HepG2 (cell line): ENCODE measurements at regions not wholly inside any gene's neighbourhood (a gene's known extent, or its start where the extent isn't known, plus 50 kb on each side); places are given as distances from the start of the nearest gene placed in this dataset.

ENCODE experiments used
- ATAC-seq: fragments of 200-7000 bp; cut with Tn5 transposase; 3 replicates; pipeline ENCODE4 v1.9.1; 2020; ENCODE audit warnings: mild to moderate bottlenecking, moderate library complexity
- BruUV-seq: library from RNA; stranded (reverse); fragments of 400-500 nt; replicated peaks from 2 replicates; lab custom pipeline; 2021; lab: Mats Ljungman, UMichigan
- CTCF ChIA-PET: fragments of 300-600 bp; formaldehyde crosslinking; extraction: SDS; loops from one replicate; lab custom pipeline; 2021; ENCODE audit warnings: low total read pairs, inconsistent platforms, low intra/inter-chr PET ratio; lab: Yijun Ruan, JAX
- POLR2A ChIA-PET: fragments of 350-600 bp; sonication (Branson Sonifier 250); formaldehyde crosslinking; loops from one replicate; lab custom pipeline; 2020; ENCODE audit warnings: antibody characterized with exemption, inconsistent platforms; lab: Yijun Ruan, JAX
- DNase-seq: peaks from one replicate; pipeline ENCODE4 v3.0.0-alpha.2; 2015; ENCODE audit warnings: low spot score
- FAIRE-seq: peaks from 3 replicates; lab custom pipeline; 2011; peaks lifted over from hg19 to GRCh38; lab: Jason Lieb, UNC
- H2AFZ ChIP-seq: one replicate; pipeline ENCODE4 v1.6.1; 2011; ENCODE audit warnings: low read length, inconsistent platforms
- H3K27ac ChIP-seq: fragments of 300-600 bp; 3 replicates; pipeline ENCODE4 v1.8.0; 2011; ENCODE audit warnings: mixed run types, mild to moderate bottlenecking, mixed read lengths, low read length, inconsistent platforms; ENCODE audit not compliant: insufficient read depth; ENCODE audit errors: extremely low read length
- H3K27me3 ChIP-seq, 2 experiments: fragments of 200-600 bp in 1 of 2; 2 replicates in 1 of 2; 3 replicates in 1 of 2; pipeline versions ENCODE4 v1.6.0 to v1.8.0; 2011; ENCODE audit warnings: low read length in 2 of 2, mild to moderate bottlenecking in 2 of 2, moderate library complexity in 2 of 2, inconsistent platforms in 1 of 2; ENCODE audit not compliant: insufficient read depth in 2 of 2, control insufficient read depth in 1 of 2
- H3K36me3 ChIP-seq, 2 experiments: fragments of 200-600 bp in 1 of 2; replicated peaks in 1 of 2; 2 replicates in 1 of 2; 3 replicates in 1 of 2; pipeline versions ENCODE4 v1.5.1 to v1.8.0; 2011; ENCODE audit warnings: low read length in 2 of 2, inconsistent platforms in 1 of 2; ENCODE audit not compliant: insufficient read depth in 2 of 2, control insufficient read depth in 1 of 2
- H3K4me1 ChIP-seq: 2 replicates; pipeline ENCODE4 v1.5.1; 2012; ENCODE audit warnings: low read length, inconsistent platforms; ENCODE audit not compliant: insufficient read depth
- H3K4me2 ChIP-seq: 2 replicates; pipeline ENCODE4 v1.6.0; 2011; ENCODE audit warnings: low read depth, low read length, inconsistent platforms
- H3K4me3 ChIP-seq, 3 experiments: fragments of 200-600 bp in 1 of 3; sonication (generic), shearing (Covaris generic) in 1 of 3; replicated peaks in 1 of 3; 2 replicates each; pipeline ENCODE4 v1.5.1; 2011 to 2016; ENCODE audit warnings: low read length in 3 of 3, inconsistent platforms in 2 of 3, low read depth in 2 of 3, mild to moderate bottlenecking in 2 of 3, control low read depth in 1 of 3, mixed read lengths in 1 of 3; ENCODE audit not compliant: insufficient read depth in 1 of 3
- H3K79me2 ChIP-seq: one replicate; pipeline ENCODE4 v1.6.1; 2011; ENCODE audit warnings: low read length, inconsistent platforms; ENCODE audit not compliant: insufficient read depth
- H3K9ac ChIP-seq: 2 replicates; pipeline ENCODE4 v1.6.0; 2011; ENCODE audit warnings: mild to moderate bottlenecking, low read depth, low read length, inconsistent platforms; ENCODE audit not compliant: insufficient read depth
- H3K9me3 ChIP-seq: 2 replicates; pipeline ENCODE4 v1.5.1; 2012; ENCODE audit warnings: mild to moderate bottlenecking, low read length
- H4K20me1 ChIP-seq: 2 replicates; pipeline ENCODE4 v1.6.0; 2011; ENCODE audit warnings: inconsistent platforms, mild to moderate bottlenecking, low read length, moderate library complexity; ENCODE audit not compliant: insufficient read depth
- ATM ChIP-seq: fragments of 450-650 bp; IDR thresholded peaks from 2 replicates; pipeline ENCODE4 v1.7.1; 2017; ENCODE audit warnings: mild to moderate bottlenecking, borderline replicate concordance
- MED1 ChIP-seq: sonication (generic); formaldehyde crosslinking; IDR thresholded peaks from 2 replicates; pipeline ENCODE4 v1.4.0; 2020; ENCODE audit warnings: missing genetic modification reagents
- REST ChIP-seq, 2 experiments: IDR thresholded peaks; 2 replicates each; pipeline ENCODE4 v1.6.1; 2011 to 2012; ENCODE audit warnings: low read length in 2 of 2, borderline replicate concordance in 1 of 2, low read depth in 1 of 2, mild to moderate bottlenecking in 1 of 2, moderate library complexity in 1 of 2
- SATB2 ChIP-seq: sonication (generic); formaldehyde crosslinking; IDR thresholded peaks from 2 replicates; pipeline ENCODE4 v1.5.0; 2020; ENCODE audit warnings: missing genetic modification reagents
- ZNF414 ChIP-seq: sonication (generic); formaldehyde crosslinking; IDR thresholded peaks from 2 replicates; pipeline ENCODE4 v1.5.0; 2020; ENCODE audit warnings: missing genetic modification reagents
- ZNF557 ChIP-seq: sonication (generic); formaldehyde crosslinking; IDR thresholded peaks from 2 replicates; pipeline ENCODE4 v1.4.0; 2020; ENCODE audit warnings: missing genetic modification reagents
- WGBS: methylation state at CpG from one replicate; pipeline ENCODE4 v1.1.6; 2017; ENCODE audit warnings: low lambda C conversion rate; 5-methylcytosine and 5-hydroxymethylcytosine counted together
- in situ Hi-C: cut with HindIII; loops from 2 replicates; pipeline ENCODE4 v1.10.0; 2017; ENCODE audit warnings: low pct_unique_long_range_greater_than_20kb; ENCODE audit not compliant: extremely low pct_ligation_motif_present
- intact Hi-C: fragments of 100-400 bp; cut with micrococcal nuclease; formaldehyde crosslinking; loops from one replicate; pipeline ENCODE4 v1.10.0; 2022; ENCODE audit not compliant: unreplicated experiment
- TF ChIP-seq, protein P1 (sequence below): sonication (generic); formaldehyde crosslinking; IDR thresholded peaks from 2 replicates; pipeline ENCODE4 v1.4.0; 2020; ENCODE audit warnings: mild to moderate bottlenecking, missing genetic modification reagents

GRCh38 chr18:55073834-55074233 is 114.6 kb upstream of the CCDC68 start:
- in situ Hi-C loops = no loop called here
- no TSS peak for BruUV-seq

GRCh38 chr18:55073116-55073515 is 113.9 kb upstream of the CCDC68 start:
- Histone ChIP-seq H3K27me3 (no peaks in the 10 kb centered on the region; a peak in 1 of 5 replicates), H3K4me3 (no peak overlapping the region), H3K9ac (no peak overlapping the region), H3K36me3 (no peaks in the 10 kb centered on the region), H3K79me2 (no peaks in the 10 kb centered on the region), H2AFZ (no peak overlapping the region), H3K4me2 (no peak overlapping the region), H3K9me3 (no peaks in the 10 kb centered on the region), H4K20me1 (no peaks in the 10 kb centered on the region), H3K4me1 (no peaks in the 10 kb centered on the region), H3K27ac (no peak overlapping the region)
- 0% methylated on average over 4 of the region's 4 CpGs for WGBS
- ChIA-PET CTCF (no interaction called here), POLR2A (no interaction called here)
- intact Hi-C loops (no loop called here), in situ Hi-C loops (no loop called here)
- DNase-seq = no peak
- no peak for TF ChIP-seq REST (IDR thresholded peaks at IDR 0.05; ENCODE audit: borderline replicate concordance in 1 of 2, low read depth in 1 of 2, low read length in 2 of 2)
- no peak for TF ChIP-seq ZNF557
- no peak for TF ChIP-seq SATB2
- TF ChIP-seq, protein P1, sequence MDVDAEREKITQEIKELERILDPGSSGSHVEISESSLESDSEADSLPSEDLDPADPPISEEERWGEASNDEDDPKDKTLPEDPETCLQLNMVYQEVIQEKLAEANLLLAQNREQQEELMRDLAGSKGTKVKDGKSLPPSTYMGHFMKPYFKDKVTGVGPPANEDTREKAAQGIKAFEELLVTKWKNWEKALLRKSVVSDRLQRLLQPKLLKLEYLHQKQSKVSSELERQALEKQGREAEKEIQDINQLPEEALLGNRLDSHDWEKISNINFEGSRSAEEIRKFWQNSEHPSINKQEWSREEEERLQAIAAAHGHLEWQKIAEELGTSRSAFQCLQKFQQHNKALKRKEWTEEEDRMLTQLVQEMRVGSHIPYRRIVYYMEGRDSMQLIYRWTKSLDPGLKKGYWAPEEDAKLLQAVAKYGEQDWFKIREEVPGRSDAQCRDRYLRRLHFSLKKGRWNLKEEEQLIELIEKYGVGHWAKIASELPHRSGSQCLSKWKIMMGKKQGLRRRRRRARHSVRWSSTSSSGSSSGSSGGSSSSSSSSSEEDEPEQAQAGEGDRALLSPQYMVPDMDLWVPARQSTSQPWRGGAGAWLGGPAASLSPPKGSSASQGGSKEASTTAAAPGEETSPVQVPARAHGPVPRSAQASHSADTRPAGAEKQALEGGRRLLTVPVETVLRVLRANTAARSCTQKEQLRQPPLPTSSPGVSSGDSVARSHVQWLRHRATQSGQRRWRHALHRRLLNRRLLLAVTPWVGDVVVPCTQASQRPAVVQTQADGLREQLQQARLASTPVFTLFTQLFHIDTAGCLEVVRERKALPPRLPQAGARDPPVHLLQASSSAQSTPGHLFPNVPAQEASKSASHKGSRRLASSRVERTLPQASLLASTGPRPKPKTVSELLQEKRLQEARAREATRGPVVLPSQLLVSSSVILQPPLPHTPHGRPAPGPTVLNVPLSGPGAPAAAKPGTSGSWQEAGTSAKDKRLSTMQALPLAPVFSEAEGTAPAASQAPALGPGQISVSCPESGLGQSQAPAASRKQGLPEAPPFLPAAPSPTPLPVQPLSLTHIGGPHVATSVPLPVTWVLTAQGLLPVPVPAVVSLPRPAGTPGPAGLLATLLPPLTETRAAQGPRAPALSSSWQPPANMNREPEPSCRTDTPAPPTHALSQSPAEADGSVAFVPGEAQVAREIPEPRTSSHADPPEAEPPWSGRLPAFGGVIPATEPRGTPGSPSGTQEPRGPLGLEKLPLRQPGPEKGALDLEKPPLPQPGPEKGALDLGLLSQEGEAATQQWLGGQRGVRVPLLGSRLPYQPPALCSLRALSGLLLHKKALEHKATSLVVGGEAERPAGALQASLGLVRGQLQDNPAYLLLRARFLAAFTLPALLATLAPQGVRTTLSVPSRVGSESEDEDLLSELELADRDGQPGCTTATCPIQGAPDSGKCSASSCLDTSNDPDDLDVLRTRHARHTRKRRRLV (CRISPR knock-in tag) = no peak
- TF ChIP-seq ATM = no peak
- FAIRE-seq = no peak
- no TSS peak for BruUV-seq
- ATAC-seq = no peak

More at GRCh38 chr18:55073834-55074233, 114.6 kb upstream of the CCDC68 start:
- Histone ChIP-seq H3K36me3 (no peaks in the 10 kb centered on the region), H3K4me2 (no peak overlapping the region), H3K4me1 (no peaks in the 10 kb centered on the region), H3K4me3 (no peak overlapping the region), H3K9ac (no peak overlapping the region), H2AFZ (no peak overlapping the region), H3K79me2 (no peaks in the 10 kb centered on the region), H3K27me3 (no peaks in the 10 kb centered on the region; a peak in 1 of 5 replicates), H3K9me3 (no peaks in the 10 kb centered on the region), H3K27ac (no peak overlapping the region), H4K20me1 (no peaks in the 10 kb centered on the region)
- CTCF ChIA-PET = no interaction called here
- FAIRE-seq (no peak), ATAC-seq (no peak), DNase-seq (no peak)
- intact Hi-C loops = no loop called here
- TF ChIP-seq MED1 (CRISPR knock-in tag) (no peak), ZNF414 (no peak)
- POLR2A ChIA-PET = no interaction called here
